GM21825 (cell line): ENCODE measurements at regions not wholly inside any gene's neighbourhood (a gene's known extent, or its start where the extent isn't known, plus 50 kb on each side); places are given as distances from the start of the nearest gene placed in this dataset.

Experiments
- ATAC-seq: cut with Tn5 transposase; IDR thresholded peaks from one replicate; pipeline ENCODE4 v1.9.1; 2021; ENCODE audit warnings: mild to moderate bottlenecking, moderate library complexity; ENCODE audit not compliant: unreplicated experiment

GRCh38 chr6:21844120-21844917 lies 250.8 kb downstream of the SOX4 start:
- ATAC-seq: no peak

- ATAC-seq: no peak
Observed at GRCh38 chr6:21845018-21845417, 251.5 kb downstream of the SOX4 start.

- no peak for ATAC-seq
Observed at GRCh38 chr6:21845439-21846140, 252.0 kb downstream of the SOX4 start.

GRCh38 chr6:21846541-21847451 lies 253.2 kb downstream of the SOX4 start:
- no peak for ATAC-seq

- ATAC-seq: no peak
Observed at GRCh38 chr6:21847711-21848480, 254.3 kb downstream of the SOX4 start.

GRCh38 chr6:21850691-21851090 lies 257.1 kb downstream of the SOX4 start:
- no peak for ATAC-seq

GRCh38 chr6:21855811-21856455 lies 262.4 kb downstream of the SOX4 start:
- ATAC-seq: no peak

- no peak for ATAC-seq
Observed at GRCh38 chr6:21856456-21856825, 262.9 kb downstream of the SOX4 start.

GRCh38 chr6:21856844-21857243 lies 263.3 kb downstream of the SOX4 start:
- no peak for ATAC-seq

GRCh38 chr6:21858076-21858475 lies 264.5 kb downstream of the SOX4 start:
- no peak for ATAC-seq

- ATAC-seq: no peak
Observed at GRCh38 chr6:21859193-21859735, 265.7 kb downstream of the SOX4 start.

- no peak for ATAC-seq
Observed at GRCh38 chr6:21861942-21862341, 268.4 kb downstream of the SOX4 start.

GRCh38 chr6:21864206-21864605 lies 270.7 kb downstream of the SOX4 start:
- ATAC-seq: no peak

- no peak for ATAC-seq
Observed at GRCh38 chr6:21868226-21868625, 274.7 kb downstream of the SOX4 start.

- no peak for ATAC-seq
Observed at GRCh38 chr6:21869085-21869771, 275.7 kb downstream of the SOX4 start.

GRCh38 chr6:21870076-21870730 lies 276.7 kb downstream of the SOX4 start:
- no peak for ATAC-seq

GRCh38 chr6:21871831-21872230 lies 278.3 kb downstream of the SOX4 start:
- no peak for ATAC-seq

GRCh38 chr6:21872749-21873148 lies 279.2 kb downstream of the SOX4 start:
- no peak for ATAC-seq

GRCh38 chr6:21873562-21873961 lies 280.0 kb downstream of the SOX4 start:
- no peak for ATAC-seq
